ENCODE measurements at regions not wholly inside any gene's neighbourhood (a gene's known extent, or its start where the extent isn't known, plus 50 kb on each side); places are given as distances from the start of the nearest gene placed in this dataset.

DNA sequence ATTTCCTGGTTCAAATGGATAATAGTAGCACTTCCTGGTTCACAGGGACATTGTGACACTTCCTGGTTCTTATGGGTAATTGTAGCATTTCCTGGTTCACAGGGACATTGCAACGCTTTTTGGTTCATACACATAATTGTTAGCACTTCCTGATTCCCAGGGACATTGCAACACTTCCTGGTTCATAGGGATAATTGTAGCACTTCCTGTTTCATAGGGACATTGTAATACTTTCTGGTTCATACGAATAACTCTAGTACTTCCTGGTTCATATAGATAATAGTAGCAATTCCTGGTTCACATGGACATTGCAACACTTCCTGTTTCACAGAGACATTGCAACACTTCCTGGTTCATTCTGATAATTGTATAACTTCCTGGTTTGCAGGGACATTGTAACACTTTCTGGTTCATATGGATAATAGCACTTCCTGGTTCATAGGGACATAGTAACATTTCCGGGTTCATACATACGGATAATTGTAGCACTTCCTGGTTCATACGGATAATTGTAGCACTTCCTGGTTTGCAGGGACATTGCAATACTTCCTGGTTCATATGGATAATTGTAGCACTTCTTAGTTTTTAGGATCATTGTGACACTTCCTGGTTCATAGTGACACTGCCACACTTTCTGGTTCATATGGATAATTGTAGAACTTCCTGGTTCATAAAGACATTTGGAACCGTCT is 61.6 kb upstream of the CD99 start:
- Histone ChIP-seq H3K27ac (ENCODE audit: low read length) (no peak overlapping the region), H3K36me3 (ENCODE audit: control insufficient read depth, insufficient read depth, low read length) (no peaks in the 10 kb centered on the region; the same call in 1 of the 2 replicates), H3K4me3 (ENCODE audit: low read depth in 2 of 2, low read length in 2 of 2) (no peak overlapping the region), H3K27me3 (ENCODE audit: control insufficient read depth, insufficient read depth, low read length) (no peaks in the 10 kb centered on the region), H3K9me3 (ENCODE audit: control insufficient read depth, insufficient read depth, low read depth, low read length) (no peaks in the 10 kb centered on the region; the same call in 1 of the 2 replicates), H3K4me1 (ENCODE audit: control insufficient read depth, insufficient read depth, low read length) (no peaks in the 10 kb centered on the region)
- no peak for TF ChIP-seq SIN3A (IDR thresholded peaks at IDR 0.05; ENCODE audit: borderline replicate concordance, insufficient read depth, low read depth, low read length)
- TF ChIP-seq, protein P1, sequence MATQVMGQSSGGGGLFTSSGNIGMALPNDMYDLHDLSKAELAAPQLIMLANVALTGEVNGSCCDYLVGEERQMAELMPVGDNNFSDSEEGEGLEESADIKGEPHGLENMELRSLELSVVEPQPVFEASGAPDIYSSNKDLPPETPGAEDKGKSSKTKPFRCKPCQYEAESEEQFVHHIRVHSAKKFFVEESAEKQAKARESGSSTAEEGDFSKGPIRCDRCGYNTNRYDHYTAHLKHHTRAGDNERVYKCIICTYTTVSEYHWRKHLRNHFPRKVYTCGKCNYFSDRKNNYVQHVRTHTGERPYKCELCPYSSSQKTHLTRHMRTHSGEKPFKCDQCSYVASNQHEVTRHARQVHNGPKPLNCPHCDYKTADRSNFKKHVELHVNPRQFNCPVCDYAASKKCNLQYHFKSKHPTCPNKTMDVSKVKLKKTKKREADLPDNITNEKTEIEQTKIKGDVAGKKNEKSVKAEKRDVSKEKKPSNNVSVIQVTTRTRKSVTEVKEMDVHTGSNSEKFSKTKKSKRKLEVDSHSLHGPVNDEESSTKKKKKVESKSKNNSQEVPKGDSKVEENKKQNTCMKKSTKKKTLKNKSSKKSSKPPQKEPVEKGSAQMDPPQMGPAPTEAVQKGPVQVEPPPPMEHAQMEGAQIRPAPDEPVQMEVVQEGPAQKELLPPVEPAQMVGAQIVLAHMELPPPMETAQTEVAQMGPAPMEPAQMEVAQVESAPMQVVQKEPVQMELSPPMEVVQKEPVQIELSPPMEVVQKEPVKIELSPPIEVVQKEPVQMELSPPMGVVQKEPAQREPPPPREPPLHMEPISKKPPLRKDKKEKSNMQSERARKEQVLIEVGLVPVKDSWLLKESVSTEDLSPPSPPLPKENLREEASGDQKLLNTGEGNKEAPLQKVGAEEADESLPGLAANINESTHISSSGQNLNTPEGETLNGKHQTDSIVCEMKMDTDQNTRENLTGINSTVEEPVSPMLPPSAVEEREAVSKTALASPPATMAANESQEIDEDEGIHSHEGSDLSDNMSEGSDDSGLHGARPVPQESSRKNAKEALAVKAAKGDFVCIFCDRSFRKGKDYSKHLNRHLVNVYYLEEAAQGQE (IDR thresholded peaks at IDR 0.05; ENCODE audit: insufficient read depth in 1 of 2, low read depth in 2 of 2, low read length in 1 of 2) = no peak
- ChIA-PET POLR2A (no interaction called here), CTCF (no interaction called here)
- BruUV-seq (replicated peaks) = no TSS peak
- ATAC-seq (no peak), DNase-seq (ENCODE audit: low read depth, low spot score) (no peak)
- in situ Hi-C loops (cut with HindIII; ENCODE audit: low pct_unique_long_range_greater_than_20kb, low sequenced_read_pairs) (no loop called here), intact Hi-C loops (cut with micrococcal nuclease; ENCODE audit: unreplicated experiment) (no loop called here)

GRCh38 chrX:2628751-2629315 is 62.3 kb upstream of the CD99 start:
- ATAC-seq (no peak), DNase-seq (ENCODE audit: low read depth, low spot score) (no peak)
- intact Hi-C loops (cut with micrococcal nuclease; ENCODE audit: unreplicated experiment) (no loop called here), in situ Hi-C loops (cut with HindIII; ENCODE audit: low pct_unique_long_range_greater_than_20kb, low sequenced_read_pairs) (no loop called here)
- Histone ChIP-seq H3K36me3 (ENCODE audit: control insufficient read depth, insufficient read depth, low read length) (no peaks in the 10 kb centered on the region; the same call in 1 of the 2 replicates), H3K4me3 (ENCODE audit: low read depth in 2 of 2, low read length in 2 of 2) (no peak overlapping the region), H3K9me3 (ENCODE audit: control insufficient read depth, insufficient read depth, low read depth, low read length) (no peaks in the 10 kb centered on the region; the same call in 1 of the 2 replicates), H3K27me3 (ENCODE audit: control insufficient read depth, insufficient read depth, low read length) (no peaks in the 10 kb centered on the region), H3K4me1 (ENCODE audit: control insufficient read depth, insufficient read depth, low read length) (no peaks in the 10 kb centered on the region), H3K27ac (ENCODE audit: low read length) (no peak overlapping the region)
- ChIA-PET POLR2A (no interaction called here), CTCF (no interaction called here)
- BruUV-seq (replicated peaks) = no TSS peak
- TF ChIP-seq CTCF (IDR thresholded peaks at IDR 0.05) (no peak), SIN3A (IDR thresholded peaks at IDR 0.05; ENCODE audit: borderline replicate concordance, insufficient read depth, low read depth, low read length) (no peak), POLR2AphosphoS5 (IDR thresholded peaks at IDR 0.05; ENCODE audit: low read depth, low read length) (no peak), TCF7L2 (IDR thresholded peaks at IDR 0.05; ENCODE audit: low read depth, low read length) (no peak)
- TF ChIP-seq, protein P1 (IDR thresholded peaks at IDR 0.05; ENCODE audit: insufficient read depth in 1 of 2, low read depth in 2 of 2, low read length in 1 of 2) = no peak
